CD8-positive, alpha-beta memory T cell (primary cell): ENCODE measurements at regions not wholly inside any gene's neighbourhood (a gene's known extent, or its start where the extent isn't known, plus 50 kb on each side); places are given as distances from the start of the nearest gene placed in this dataset.
A peak's percentile ranks its signal among the peaks of the same experiment; 100 is the strongest.

Experiments used
- CTCF ChIA-PET: fragments of 350-600 bp; sonication (Branson Sonifier 250); formaldehyde crosslinking; loops from one replicate; lab custom pipeline; 2021; ENCODE audit warnings: antibody characterized with exemption; lab: Charles Lee
- POLR2A ChIA-PET: fragments of 350-600 bp; sonication (Branson Sonifier 250); formaldehyde crosslinking; loops from one replicate; lab custom pipeline; 2021; ENCODE audit warnings: antibody characterized with exemption; lab: Charles Lee
- DNase-seq, 5 donors: peaks; one replicate each; pipeline versions ENCODE4 v3.0.0 to v3.0.0-alpha.2; 2020 to 2022; ENCODE audit warnings: mixed read lengths in 1 of 5
- H3K27ac ChIP-seq: one replicate; pipeline ENCODE4 v1.7.0; 2013; ENCODE audit warnings: low read depth, mild to moderate bottlenecking, low read length, moderate library complexity
- H3K27me3 ChIP-seq: 2 replicates; pipeline ENCODE4 v1.7.0; 2013; ENCODE audit warnings: low read length, mild to moderate bottlenecking; ENCODE audit not compliant: insufficient read depth, poor library complexity, severe bottlenecking
- H3K36me3 ChIP-seq: 2 replicates; pipeline ENCODE4 v1.7.0; 2013; ENCODE audit warnings: mild to moderate bottlenecking, low read length, moderate library complexity; ENCODE audit not compliant: insufficient read depth
- H3K4me1 ChIP-seq: 2 replicates; pipeline ENCODE4 v1.7.0; 2013; ENCODE audit warnings: mild to moderate bottlenecking, low read length, moderate library complexity; ENCODE audit not compliant: insufficient read depth
- H3K4me3 ChIP-seq: 2 replicates; pipeline ENCODE4 v1.7.0; 2013; ENCODE audit warnings: mild to moderate bottlenecking, low read length
- H3K9me3 ChIP-seq: 2 replicates; pipeline ENCODE4 v1.7.0; 2013; ENCODE audit warnings: mild to moderate bottlenecking, low read length
- H3K27ac Mint-ChIP-seq, 8 donors: one replicate each; pipeline ENCODE4 v1.8.0; 2020 to 2021; ENCODE audit warnings: mixed read lengths in 8 of 8, mild to moderate bottlenecking in 6 of 8, inconsistent platforms in 3 of 8, moderate library complexity in 3 of 8
- H3K27me3 Mint-ChIP-seq, 2 donors: one replicate each; pipeline ENCODE4 v1.8.0; 2020 to 2021; ENCODE audit warnings: mixed read lengths in 2 of 2, mild to moderate bottlenecking in 1 of 2, moderate library complexity in 1 of 2
- H3K36me3 Mint-ChIP-seq, 3 donors: one replicate each; pipeline ENCODE4 v1.8.0; 2020 to 2021; ENCODE audit warnings: mixed read lengths in 3 of 3, inconsistent platforms in 1 of 3, mild to moderate bottlenecking in 1 of 3
- H3K4me1 Mint-ChIP-seq, 3 donors: one replicate each; pipeline ENCODE4 v1.8.0; 2020 to 2021; ENCODE audit warnings: mixed read lengths in 3 of 3, inconsistent platforms in 1 of 3, mild to moderate bottlenecking in 1 of 3
- H3K4me3 Mint-ChIP-seq, 7 donors: one replicate each; pipeline ENCODE4 v1.8.0; 2020 to 2021; ENCODE audit warnings: mixed read lengths in 7 of 7, mild to moderate bottlenecking in 6 of 7, moderate library complexity in 4 of 7, inconsistent platforms in 2 of 7
- H3K9me3 Mint-ChIP-seq, 5 donors: one replicate each; pipeline ENCODE4 v1.8.0; 2020 to 2022; ENCODE audit warnings: mixed read lengths in 5 of 5, mild to moderate bottlenecking in 3 of 5, moderate library complexity in 2 of 5, inconsistent platforms in 1 of 5

GRCh38 chr14:104368751-104369100 is 210.8 kb upstream of the C14orf180 start:
- Mint-ChIP-seq H3K27ac (no peak overlapping the region), H3K27me3 (peaks cover 0 to 2% of the 10 kb centered on the region in 2 donors), H3K4me1 (peaks cover 0 to 6% (median 0%) of the 10 kb centered on the region in 3 donors), H3K9me3 (no peaks in the 10 kb centered on the region), H3K4me3 (peak overlapping the region in 1 of 7 donors; percentile 74), H3K36me3 (no peaks in the 10 kb centered on the region)
- DNase-seq, result no peak
- Histone ChIP-seq H3K36me3 (no peaks in the 10 kb centered on the region), H3K27ac (no peak overlapping the region), H3K4me3 (no peak overlapping the region), H3K4me1 (peaks cover 5% of the 10 kb centered on the region), H3K9me3 (no peaks in the 10 kb centered on the region), H3K27me3 (no peaks in the 10 kb centered on the region)
- CTCF ChIA-PET, result no interaction called here
- POLR2A ChIA-PET, result no interaction called here

- Mint-ChIP-seq H3K4me1 (peaks cover 0 to 6% (median 0%) of the 10 kb centered on the region in 3 donors), H3K36me3 (no peaks in the 10 kb centered on the region), H3K9me3 (no peaks in the 10 kb centered on the region), H3K27ac (no peak overlapping the region), H3K4me3 (no peak overlapping the region), H3K27me3 (no peaks in the 10 kb centered on the region)
- Histone ChIP-seq H3K4me3 (no peak overlapping the region), H3K9me3 (no peaks in the 10 kb centered on the region), H3K4me1 (peaks cover 5% of the 10 kb centered on the region), H3K27ac (no peak overlapping the region), H3K36me3 (no peaks in the 10 kb centered on the region), H3K27me3 (no peaks in the 10 kb centered on the region)
- ChIA-PET CTCF (no interaction called here), POLR2A (no interaction called here)
- DNase-seq, result peak in 1 of 5 donors; percentile 32
Observed at GRCh38 chr14:104369208-104369607, 210.4 kb upstream of the C14orf180 start.

GRCh38 chr14:104370256-104370870 is 209.2 kb upstream of the C14orf180 start:
- ChIA-PET POLR2A (no interaction called here), CTCF (no interaction called here)
- H3K36me3 ChIP-seq, result no peaks in the 10 kb centered on the region
- Mint-ChIP-seq H3K36me3 (no peaks in the 10 kb centered on the region), H3K27ac (peak overlapping the region in 1 of 8 donors; percentile 60), H3K27me3 (peaks cover 0 to 2% of the 10 kb centered on the region in 2 donors), H3K4me3 (no peak overlapping the region), H3K4me1 (peaks cover 0 to 6% (median 0%) of the 10 kb centered on the region in 3 donors), H3K9me3 (no peaks in the 10 kb centered on the region)
- H3K4me1 ChIP-seq, result peaks cover 5% of the 10 kb centered on the region
- DNase-seq, result no peak
- H3K4me3 ChIP-seq, result no peak overlapping the region
- no peaks in the 10 kb centered on the region for H3K27me3 ChIP-seq
- H3K27ac ChIP-seq, result no peak overlapping the region
- H3K9me3 ChIP-seq, result no peaks in the 10 kb centered on the region

- ChIA-PET CTCF (no interaction called here), POLR2A (no interaction called here)
- DNase-seq, result no peak
- H3K27ac Mint-ChIP-seq, result peak overlapping the region in 1 of 8 donors; percentile 70
- no peak overlapping the region for H3K4me3 ChIP-seq
- no peaks in the 10 kb centered on the region for H3K36me3 Mint-ChIP-seq
- H3K27ac ChIP-seq, result no peak overlapping the region
- no peaks in the 10 kb centered on the region for H3K9me3 ChIP-seq
- no peaks in the 10 kb centered on the region for H3K9me3 Mint-ChIP-seq
- H3K4me1 ChIP-seq, result peaks cover 5% of the 10 kb centered on the region
- no peaks in the 10 kb centered on the region for H3K27me3 ChIP-seq
- H3K4me1 Mint-ChIP-seq, result peaks cover 0 to 6% (median 0%) of the 10 kb centered on the region in 3 donors
- H3K36me3 ChIP-seq, result no peaks in the 10 kb centered on the region
- H3K4me3 Mint-ChIP-seq, result no peak overlapping the region
- H3K27me3 Mint-ChIP-seq, result peaks cover 0 to 3% of the 10 kb centered on the region in 2 donors
Observed at GRCh38 chr14:104371031-104371430, 208.5 kb upstream of the C14orf180 start.

- Histone ChIP-seq H3K27ac (no peak overlapping the region), H3K9me3 (no peaks in the 10 kb centered on the region), H3K36me3 (no peaks in the 10 kb centered on the region), H3K4me1 (peaks cover 5% of the 10 kb centered on the region), H3K27me3 (no peaks in the 10 kb centered on the region), H3K4me3 (no peak overlapping the region)
- ChIA-PET CTCF (no interaction called here), POLR2A (no interaction called here)
- Mint-ChIP-seq H3K9me3 (no peaks in the 10 kb centered on the region), H3K36me3 (no peaks in the 10 kb centered on the region), H3K27ac (peak overlapping the region in 1 of 8 donors; percentile 32), H3K27me3 (peaks cover 0 to 5% of the 10 kb centered on the region in 2 donors), H3K4me3 (no peak overlapping the region), H3K4me1 (peaks cover 0 to 6% (median 0%) of the 10 kb centered on the region in 3 donors)
- no peak for DNase-seq
Observed at GRCh38 chr14:104371917-104372316, 207.6 kb upstream of the C14orf180 start.

- Histone ChIP-seq H3K36me3 (no peaks in the 10 kb centered on the region), H3K9me3 (no peaks in the 10 kb centered on the region), H3K27me3 (no peaks in the 10 kb centered on the region), H3K4me1 (peaks cover 5% of the 10 kb centered on the region), H3K4me3 (no peak overlapping the region), H3K27ac (no peak overlapping the region)
- H3K4me1 Mint-ChIP-seq, result peaks cover 0 to 6% (median 0%) of the 10 kb centered on the region in 3 donors
- peaks cover 0 to 5% of the 10 kb centered on the region in 2 donors for H3K27me3 Mint-ChIP-seq
- DNase-seq, result no peak
- H3K9me3 Mint-ChIP-seq, result no peaks in the 10 kb centered on the region
- ChIA-PET CTCF (no interaction called here), POLR2A (no interaction called here)
- no peak overlapping the region for H3K4me3 Mint-ChIP-seq
- peak overlapping the region in 3 of 8 donors; percentile 24 to 68 (median 32) for H3K27ac Mint-ChIP-seq
- H3K36me3 Mint-ChIP-seq, result no peaks in the 10 kb centered on the region
Observed at GRCh38 chr14:104372390-104373054, 207.0 kb upstream of the C14orf180 start.

GRCh38 chr14:104373055-104373854 is 206.3 kb upstream of the C14orf180 start:
- Mint-ChIP-seq H3K4me3 (no peak overlapping the region), H3K36me3 (no peaks in the 10 kb centered on the region), H3K27me3 (peaks cover 0 to 5% of the 10 kb centered on the region in 2 donors), H3K9me3 (no peaks in the 10 kb centered on the region), H3K27ac (peak overlapping the region in 3 of 8 donors; percentile 24 to 68 (median 41)), H3K4me1 (peaks cover 0 to 6% (median 0%) of the 10 kb centered on the region in 3 donors)
- no peaks in the 10 kb centered on the region for H3K9me3 ChIP-seq
- CTCF ChIA-PET, result no interaction called here
- H3K27me3 ChIP-seq, result no peaks in the 10 kb centered on the region
- H3K27ac ChIP-seq, result no peak overlapping the region
- POLR2A ChIA-PET, result no interaction called here
- no peaks in the 10 kb centered on the region for H3K36me3 ChIP-seq
- no peak overlapping the region for H3K4me3 ChIP-seq
- peaks cover 5% of the 10 kb centered on the region for H3K4me1 ChIP-seq
- no peak for DNase-seq
